VCaP (cell line): ENCODE measurements at regions not wholly inside any gene's neighbourhood (a gene's known extent, or its start where the extent isn't known, plus 50 kb on each side); places are given as distances from the start of the nearest gene placed in this dataset.

Experiments
- H3K27ac ChIP-seq: fragments of 450-650 bp; 2 replicates; pipeline ENCODE4 v1.5.1; 2017
- TF ChIP-seq, protein P1 (sequence below): fragments of 450-650 bp; conservative IDR thresholded peaks from 2 replicates; pipeline ENCODE4 v1.5.1; 2017; ENCODE audit warnings: mild to moderate bottlenecking, moderate library complexity

DNA sequence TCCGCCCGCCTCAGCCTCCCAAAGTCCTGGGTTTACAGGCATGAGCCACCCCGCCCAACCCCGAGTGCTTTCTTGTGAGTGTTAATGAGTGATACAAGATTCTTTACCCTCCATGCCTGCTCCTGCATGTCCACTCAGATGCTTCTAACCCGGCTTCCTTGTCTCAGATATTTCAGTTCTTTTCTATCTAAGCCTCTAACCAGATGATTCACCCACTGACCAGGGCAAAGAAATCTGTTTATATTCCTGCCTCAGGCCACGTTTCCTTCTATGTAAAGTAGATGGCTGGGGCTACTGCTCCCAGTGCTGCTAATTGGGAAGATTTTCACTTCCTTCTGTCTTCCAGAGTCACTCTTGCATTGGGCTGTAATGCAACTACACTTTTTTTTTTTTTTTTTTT, 395.1 kb upstream of the ANKRD30A start:
- TF ChIP-seq, protein P1, sequence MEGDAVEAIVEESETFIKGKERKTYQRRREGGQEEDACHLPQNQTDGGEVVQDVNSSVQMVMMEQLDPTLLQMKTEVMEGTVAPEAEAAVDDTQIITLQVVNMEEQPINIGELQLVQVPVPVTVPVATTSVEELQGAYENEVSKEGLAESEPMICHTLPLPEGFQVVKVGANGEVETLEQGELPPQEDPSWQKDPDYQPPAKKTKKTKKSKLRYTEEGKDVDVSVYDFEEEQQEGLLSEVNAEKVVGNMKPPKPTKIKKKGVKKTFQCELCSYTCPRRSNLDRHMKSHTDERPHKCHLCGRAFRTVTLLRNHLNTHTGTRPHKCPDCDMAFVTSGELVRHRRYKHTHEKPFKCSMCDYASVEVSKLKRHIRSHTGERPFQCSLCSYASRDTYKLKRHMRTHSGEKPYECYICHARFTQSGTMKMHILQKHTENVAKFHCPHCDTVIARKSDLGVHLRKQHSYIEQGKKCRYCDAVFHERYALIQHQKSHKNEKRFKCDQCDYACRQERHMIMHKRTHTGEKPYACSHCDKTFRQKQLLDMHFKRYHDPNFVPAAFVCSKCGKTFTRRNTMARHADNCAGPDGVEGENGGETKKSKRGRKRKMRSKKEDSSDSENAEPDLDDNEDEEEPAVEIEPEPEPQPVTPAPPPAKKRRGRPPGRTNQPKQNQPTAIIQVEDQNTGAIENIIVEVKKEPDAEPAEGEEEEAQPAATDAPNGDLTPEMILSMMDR = no peak
- no peak overlapping the region for H3K27ac ChIP-seq

DNA sequence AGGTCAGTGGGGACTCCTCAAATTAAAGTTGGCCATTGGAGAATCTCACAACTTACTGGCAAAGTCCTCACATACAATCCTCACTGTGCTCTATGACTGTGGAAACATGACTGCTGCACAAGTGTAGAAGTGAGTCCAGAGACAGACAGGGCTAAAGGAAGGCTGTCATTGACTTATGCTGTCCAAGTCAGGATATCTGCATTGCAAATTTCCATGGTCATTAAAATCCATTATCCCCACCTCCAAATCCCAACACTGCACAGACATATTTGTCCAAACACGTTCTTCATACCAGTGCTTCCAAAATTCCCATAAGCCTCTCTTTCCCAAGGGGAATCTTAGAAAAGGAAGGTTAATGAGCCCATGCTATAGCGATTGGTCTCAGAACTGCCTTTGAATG, 396.8 kb upstream of the ANKRD30A start:
- TF ChIP-seq, protein P1 = no peak
- no peak overlapping the region for H3K27ac ChIP-seq

DNA sequence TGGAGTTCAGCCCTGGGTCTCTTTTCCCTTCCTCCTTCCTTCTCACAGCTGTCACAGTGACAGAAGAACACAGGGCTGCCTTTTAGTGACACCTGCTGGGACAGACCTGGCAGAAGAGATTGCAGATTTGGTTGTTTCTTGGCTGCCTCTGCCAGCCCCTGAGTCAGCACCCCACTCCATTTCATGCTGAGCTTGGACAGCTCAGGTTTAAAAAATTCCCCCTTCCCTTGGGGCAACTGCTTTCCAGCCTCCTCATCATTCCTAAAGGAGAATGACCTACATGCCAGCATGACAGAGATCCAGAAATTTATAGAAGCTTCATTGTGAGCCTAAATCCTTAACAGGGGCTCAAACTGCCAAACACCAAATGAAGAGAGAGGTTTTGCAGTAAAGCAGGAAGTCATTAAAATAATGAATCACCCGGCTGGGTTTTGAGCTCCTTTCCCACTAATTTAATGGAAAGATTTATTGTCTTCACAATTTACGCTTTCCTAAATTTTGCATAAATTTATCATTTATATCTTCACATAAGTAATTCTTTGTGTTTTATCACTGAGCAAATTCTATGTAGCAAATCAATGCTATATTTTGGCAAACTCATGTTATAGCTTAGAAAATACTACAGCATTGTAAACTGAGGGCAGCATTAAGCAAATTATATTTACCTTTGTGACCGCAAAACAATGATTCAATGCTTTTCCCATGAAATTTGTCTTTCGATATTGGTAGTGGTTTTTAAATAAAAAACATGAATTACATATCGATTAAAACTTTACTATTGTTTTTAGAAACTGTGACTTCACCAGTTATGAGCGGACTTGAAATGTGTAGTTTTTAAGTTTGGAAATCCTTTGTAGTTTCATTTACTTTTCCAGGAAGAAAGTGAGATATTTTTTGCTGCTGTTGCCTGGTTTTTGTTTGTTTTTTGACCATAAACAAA, 399.5 kb upstream of the ANKRD30A start:
- H3K27ac ChIP-seq = no peak overlapping the region
- TF ChIP-seq, protein P1 = peak; percentile 77

DNA sequence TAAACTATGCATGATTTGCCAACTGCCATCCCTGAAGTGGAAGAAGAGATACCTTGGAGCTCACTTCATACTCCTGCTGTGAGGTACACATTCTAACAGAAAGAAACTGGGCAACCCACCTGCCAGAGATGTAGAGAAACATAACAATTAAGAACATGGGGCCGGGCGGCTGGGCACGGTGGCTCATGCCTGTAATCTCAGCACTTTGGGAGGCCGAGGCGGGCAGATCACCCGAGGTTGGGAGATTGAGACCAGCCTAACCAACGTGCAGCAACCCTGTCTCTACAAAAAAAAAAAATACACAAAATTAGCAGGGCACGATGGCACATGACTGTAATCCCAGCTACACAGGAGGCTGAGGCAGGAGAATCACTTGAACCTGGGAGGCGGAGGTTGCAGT, 402.6 kb upstream of the ANKRD30A start:
- H3K27ac ChIP-seq = no peak overlapping the region
- TF ChIP-seq, protein P1 = no peak

DNA sequence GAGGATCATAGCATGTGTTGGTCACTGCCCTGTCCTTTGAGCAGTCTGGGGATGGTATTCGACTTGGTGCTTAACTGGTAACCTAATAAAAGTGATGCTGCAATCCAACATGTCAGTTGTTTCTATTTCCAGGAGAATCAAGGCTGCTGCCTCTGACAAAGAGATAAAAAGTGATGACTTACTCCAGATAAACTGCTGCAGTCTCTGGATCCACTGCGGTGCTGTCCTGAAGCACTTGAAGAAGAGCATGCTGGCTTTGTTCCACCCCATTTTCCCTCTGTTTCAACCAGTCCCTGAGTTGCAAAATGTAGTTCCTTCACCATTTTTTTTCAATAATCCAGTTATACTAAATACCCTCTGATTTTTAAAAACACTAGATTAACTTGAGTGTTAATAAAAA, 403.5 kb upstream of the ANKRD30A start:
- TF ChIP-seq, protein P1 = no peak

DNA sequence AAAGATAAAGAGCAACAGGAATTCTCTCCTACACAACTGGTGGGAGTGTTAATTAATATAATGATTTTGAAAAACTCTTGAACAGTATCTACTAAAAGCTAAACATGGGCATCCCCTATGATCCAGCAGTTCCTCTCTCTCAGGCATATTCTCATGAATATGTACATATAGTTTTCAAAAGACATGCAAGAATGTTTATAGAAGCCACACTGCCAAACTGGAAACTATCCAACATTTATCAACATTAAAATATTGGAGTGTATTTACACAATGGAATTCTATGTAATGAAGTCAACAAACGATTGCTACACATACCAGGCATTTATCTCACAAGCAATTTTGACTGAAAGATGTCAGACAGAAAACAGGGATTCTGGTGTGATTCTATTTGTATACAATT, 404.5 kb upstream of the ANKRD30A start:
- TF ChIP-seq, protein P1 = no peak
- no peak overlapping the region for H3K27ac ChIP-seq

More for the DNA sequence above, 403.5 kb upstream of the ANKRD30A start:
- H3K27ac ChIP-seq = no peak overlapping the region

DNA sequence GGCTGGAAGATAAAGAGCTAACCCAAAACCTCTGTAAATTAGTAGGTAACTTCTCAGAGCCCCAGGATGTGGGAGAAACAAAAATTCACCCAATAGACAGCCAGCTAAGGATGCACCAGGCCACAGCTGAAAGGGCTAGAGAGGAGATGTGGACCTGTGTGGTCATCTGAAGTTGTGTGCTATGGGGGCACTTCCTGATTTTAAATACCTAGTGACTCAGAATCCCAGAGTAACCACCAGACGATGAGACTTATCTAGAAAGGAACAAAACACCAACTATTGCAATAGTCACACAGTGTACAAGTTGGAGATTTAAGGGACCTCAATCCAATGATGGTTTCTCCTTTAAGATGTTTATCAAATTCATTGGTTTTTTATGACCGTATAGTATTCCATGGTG, 408.3 kb upstream of the ANKRD30A start:
- no peak overlapping the region for H3K27ac ChIP-seq
- TF ChIP-seq, protein P1 = no peak
